Loucy (cell line): ENCODE measurements at regions not wholly inside any gene's neighbourhood (a gene's known extent, or its start where the extent isn't known, plus 50 kb on each side); places are given as distances from the start of the nearest gene placed in this dataset.

Experiments used
- CTCF ChIP-seq: fragments of 200-600 bp; sonication (generic); conservative IDR thresholded peaks from 2 replicates; pipeline ENCODE4 v1.5.1; 2014; ENCODE audit warnings: mild to moderate bottlenecking, antibody characterized with exemption, low read length
- EZH2phosphoT487 ChIP-seq: fragments of 200-600 bp; IDR thresholded peaks from 2 replicates; pipeline ENCODE4 v1.6.1; 2018; ENCODE audit warnings: antibody characterized with exemption, mild to moderate bottlenecking, moderate library complexity, borderline replicate concordance

GRCh38 chr2:123732563-123732962 is 292.5 kb upstream of the CNTNAP5 start:
- TF ChIP-seq CTCF (no peak), EZH2phosphoT487 (no peak)
